SK-N-DZ (cell line): ENCODE measurements at regions not wholly inside any gene's neighbourhood (a gene's known extent, or its start where the extent isn't known, plus 50 kb on each side); places are given as distances from the start of the nearest gene placed in this dataset.

Experiments
- DNase-seq: peaks from one replicate; pipeline ENCODE4 v3.0.0-alpha.2; 2015; ENCODE audit warnings: low spot score

- DNase-seq, result no peak
These were observed 119.4 kb downstream of the FAT4 start for GRCh38 chr4:125434136-125434535.

- no peak for DNase-seq
These were observed 126.1 kb downstream of the FAT4 start for GRCh38 chr4:125440814-125441213.

- DNase-seq, result no peak
These were observed 129.4 kb downstream of the FAT4 start for GRCh38 chr4:125444166-125444565.

GRCh38 chr4:125445525-125445924 lies 130.8 kb downstream of the FAT4 start:
- DNase-seq, result no peak

GRCh38 chr4:125447551-125448290 lies 133.0 kb downstream of the FAT4 start:
- no peak for DNase-seq

GRCh38 chr4:125456075-125456474 lies 141.3 kb downstream of the FAT4 start:
- no peak for DNase-seq

- no peak for DNase-seq
These were observed 144.8 kb downstream of the FAT4 start for GRCh38 chr4:125459531-125459930.

- DNase-seq, result no peak
These were observed 147.1 kb downstream of the FAT4 start for GRCh38 chr4:125461676-125462363.

GRCh38 chr4:125464146-125464545 lies 149.4 kb downstream of the FAT4 start:
- DNase-seq, result no peak

- DNase-seq, result no peak
These were observed 166.7 kb downstream of the FAT4 start for GRCh38 chr4:125481334-125482045.

- no peak for DNase-seq
These were observed 168.1 kb downstream of the FAT4 start for GRCh38 chr4:125482822-125483221.

- DNase-seq, result no peak
These were observed 168.5 kb downstream of the FAT4 start for GRCh38 chr4:125483278-125483677.

GRCh38 chr4:125484912-125485311 lies 170.2 kb downstream of the FAT4 start:
- DNase-seq, result no peak

- no peak for DNase-seq
These were observed 171.6 kb downstream of the FAT4 start for GRCh38 chr4:125486351-125486750.

- no peak for DNase-seq
These were observed 175.4 kb downstream of the FAT4 start for GRCh38 chr4:125489952-125490690.

GRCh38 chr4:125492957-125493356 lies 178.2 kb downstream of the FAT4 start:
- no peak for DNase-seq

GRCh38 chr4:125497861-125498260 lies 183.1 kb downstream of the FAT4 start:
- no peak for DNase-seq

- DNase-seq, result no peak
These were observed 184.2 kb downstream of the FAT4 start for GRCh38 chr4:125498981-125499380.

- no peak for DNase-seq
These were observed 186.3 kb downstream of the FAT4 start for GRCh38 chr4:125501090-125501489.

- no peak for DNase-seq
These were observed 186.8 kb downstream of the FAT4 start for GRCh38 chr4:125501568-125501967.

GRCh38 chr4:125505621-125506020 lies 190.9 kb downstream of the FAT4 start:
- no peak for DNase-seq

- DNase-seq, result no peak
These were observed 192.4 kb downstream of the FAT4 start for GRCh38 chr4:125507141-125507540.
